SHP77 (cell line): ENCODE measurements at regions not wholly inside any gene's neighbourhood (a gene's known extent, or its start where the extent isn't known, plus 50 kb on each side); places are given as distances from the start of the nearest gene placed in this dataset.
"Not testable (repeated sequence)": the region's sequence is repeated elsewhere in the genome, so short reads cannot be mapped to it uniquely, and the experiment has no call there.

Experiments
- DNase-seq, 2 experiments: peaks; one replicate each; lab custom pipeline; 2025; lab: John Stamatoyannopoulos, UW

- no peak for DNase-seq
These were observed 631.1 kb upstream of the FAT1 start for GRCh38 chr4:187354740-187355139.

- peak; percentile 19 to 31 for DNase-seq
These were observed 633.5 kb upstream of the FAT1 start for GRCh38 chr4:187357045-187357643.

DNA sequence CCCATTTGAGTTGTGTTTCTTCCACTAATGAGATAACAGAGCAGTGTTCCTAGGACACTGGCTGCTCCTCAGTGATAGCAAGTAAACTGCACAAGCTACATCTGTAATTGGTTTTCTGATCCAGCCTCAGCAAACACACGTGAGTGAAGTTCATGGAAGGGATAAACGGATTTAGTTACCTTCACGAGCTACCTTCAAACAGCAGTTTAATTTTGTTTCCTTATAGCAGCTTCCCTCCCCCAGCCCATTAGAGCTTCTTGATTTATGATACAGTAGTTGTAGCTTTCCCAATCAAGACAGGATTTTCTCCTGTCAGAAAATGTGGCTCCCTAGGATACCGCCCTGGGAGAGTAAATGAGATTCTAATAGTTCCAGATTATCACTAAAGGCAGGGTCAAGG, 634.2 kb upstream of the FAT1 start:
- peak; percentile 13 to 25 for DNase-seq

DNA sequence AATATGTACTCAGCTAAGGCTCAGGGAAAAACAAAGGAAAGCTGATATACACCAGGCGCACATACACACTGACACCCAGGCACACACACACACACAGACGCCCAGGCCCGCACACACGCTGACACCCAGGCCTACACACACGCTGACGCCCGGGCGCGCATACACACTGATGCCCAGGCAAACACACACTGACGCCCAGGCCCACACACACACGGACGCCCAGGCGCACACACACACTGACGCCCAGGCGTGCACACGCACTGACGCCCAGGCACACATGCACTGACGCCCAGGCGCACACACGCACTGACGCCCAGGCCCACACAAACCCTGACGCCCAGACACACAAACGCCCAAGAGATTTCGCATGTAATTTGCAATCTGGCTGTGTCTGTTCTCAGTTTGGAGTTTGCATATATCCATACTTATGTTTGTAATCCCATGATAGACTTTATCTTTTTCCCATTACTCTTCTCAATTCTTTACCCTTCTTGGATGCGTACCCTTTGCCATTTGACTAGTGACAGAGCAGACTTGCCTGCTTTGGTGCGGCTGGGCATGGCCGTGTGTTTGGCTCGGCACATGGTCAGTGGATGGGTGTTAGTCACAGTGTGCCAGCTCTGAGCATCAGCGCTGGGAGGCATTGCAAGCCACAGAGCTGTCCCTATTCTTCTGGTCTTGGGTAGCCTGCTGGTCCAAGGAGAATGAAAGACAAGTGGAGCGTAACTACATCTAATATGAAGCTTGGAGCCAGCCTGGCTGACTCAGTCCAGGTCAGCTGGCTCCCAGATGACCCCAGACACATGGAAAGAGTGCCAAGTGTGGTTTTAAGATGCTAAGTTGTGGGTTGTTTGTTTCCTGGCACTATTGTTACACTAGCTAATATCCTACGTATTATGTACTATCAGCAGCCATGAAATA, 632.4 kb upstream of the ZFP42 start:
- DNase-seq, result no peak

- no peak for DNase-seq
These were observed 631.2 kb upstream of the ZFP42 start for GRCh38 chr4:187364401-187364800.

GRCh38 chr4:187364851-187365250, 630.7 kb upstream of the ZFP42 start:
- no peak for DNase-seq

DNA sequence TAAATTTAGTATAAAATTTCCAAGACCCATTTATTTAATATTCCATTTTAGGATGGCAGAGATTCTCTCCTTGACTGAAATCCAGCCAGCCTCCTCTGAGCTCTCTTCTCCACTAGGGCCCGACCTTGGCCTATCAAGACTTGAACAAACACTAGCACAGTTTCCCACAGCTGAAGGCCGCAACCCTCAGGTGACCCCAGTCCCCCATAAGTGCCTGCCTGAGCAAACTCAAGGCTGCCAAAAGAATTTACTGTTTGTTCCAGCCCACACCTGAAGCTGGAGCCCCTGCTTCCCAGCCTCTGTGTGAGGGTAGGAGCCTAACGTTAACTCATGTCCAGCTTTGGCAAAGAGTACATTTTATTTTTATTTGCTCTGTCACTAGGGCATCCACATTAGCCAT, 629.0 kb upstream of the ZFP42 start:
- no peak for DNase-seq

GRCh38 chr4:187370918-187371317, 624.7 kb upstream of the ZFP42 start:
- no peak for DNase-seq

- DNase-seq, result no peak
These were observed 617.1 kb upstream of the ZFP42 start for GRCh38 chr4:187378441-187378840.

DNA sequence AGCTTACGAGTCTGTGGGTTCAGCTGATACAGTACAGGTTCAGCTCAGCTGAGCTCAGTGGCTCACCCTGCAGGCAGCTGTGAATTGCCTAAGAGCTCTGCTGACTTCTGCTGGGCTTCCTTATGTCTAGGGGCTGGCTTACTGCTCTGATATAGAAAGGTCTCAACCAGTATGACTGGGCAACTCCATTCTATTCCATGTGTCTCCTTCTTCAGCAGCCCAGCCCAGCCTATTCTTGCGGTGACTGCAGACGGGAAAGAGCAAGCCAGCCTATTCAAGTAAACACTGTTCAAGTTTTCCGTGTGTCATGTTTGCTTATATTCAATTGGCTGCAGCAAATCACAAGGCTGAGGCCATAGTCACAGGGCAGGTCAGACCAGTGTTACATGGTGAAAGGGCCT, 615.4 kb upstream of the ZFP42 start:
- peak; percentile 14 to 49 for DNase-seq

- DNase-seq, result no peak
These were observed 612.4 kb upstream of the ZFP42 start for GRCh38 chr4:187383181-187383580.

DNA sequence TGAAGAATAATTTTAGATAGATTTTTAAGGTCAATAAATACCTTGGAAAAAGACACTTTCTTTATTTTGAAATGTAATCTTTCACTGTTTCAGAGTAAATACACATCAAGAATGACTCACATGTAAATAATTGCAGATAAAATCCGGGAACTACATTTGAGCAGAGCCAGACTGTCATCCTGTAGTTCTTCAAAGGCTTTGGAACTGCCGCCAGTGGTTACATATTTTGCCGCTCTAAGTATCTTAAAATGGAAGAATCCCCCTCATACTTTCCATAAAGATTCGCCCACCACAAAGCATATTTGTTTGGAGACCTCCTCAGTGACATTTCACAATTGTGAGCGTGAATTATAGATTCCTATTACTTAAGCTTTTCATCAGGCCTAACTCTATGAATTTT, 607.8 kb upstream of the ZFP42 start:
- no peak for DNase-seq

GRCh38 chr4:187389420-187389819, 606.2 kb upstream of the ZFP42 start:
- no peak for DNase-seq

DNA sequence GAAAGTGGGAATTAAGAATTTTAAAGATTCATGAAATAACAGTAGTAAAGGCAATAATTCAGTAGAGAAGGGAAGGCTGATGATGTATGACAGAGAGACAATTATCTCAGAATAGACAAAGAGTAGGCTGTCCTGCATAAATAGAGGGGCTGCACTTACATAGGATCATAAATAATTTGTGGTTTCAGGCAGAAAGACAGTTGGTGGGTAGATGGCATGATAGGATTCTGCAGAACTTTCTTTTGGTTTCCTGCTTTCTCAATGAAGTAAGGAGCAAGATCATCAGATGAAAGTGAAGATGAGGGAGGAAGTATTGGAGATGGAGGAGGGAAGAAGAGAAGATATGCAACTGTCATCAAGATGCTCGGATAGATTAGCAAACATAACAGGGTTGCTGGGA, 604.9 kb upstream of the ZFP42 start:
- no peak for DNase-seq

GRCh38 chr4:187393531-187394344, 601.8 kb upstream of the ZFP42 start:
- DNase-seq, result no peak

- DNase-seq, result no peak
These were observed 599.5 kb upstream of the ZFP42 start for GRCh38 chr4:187396106-187396505.

DNA sequence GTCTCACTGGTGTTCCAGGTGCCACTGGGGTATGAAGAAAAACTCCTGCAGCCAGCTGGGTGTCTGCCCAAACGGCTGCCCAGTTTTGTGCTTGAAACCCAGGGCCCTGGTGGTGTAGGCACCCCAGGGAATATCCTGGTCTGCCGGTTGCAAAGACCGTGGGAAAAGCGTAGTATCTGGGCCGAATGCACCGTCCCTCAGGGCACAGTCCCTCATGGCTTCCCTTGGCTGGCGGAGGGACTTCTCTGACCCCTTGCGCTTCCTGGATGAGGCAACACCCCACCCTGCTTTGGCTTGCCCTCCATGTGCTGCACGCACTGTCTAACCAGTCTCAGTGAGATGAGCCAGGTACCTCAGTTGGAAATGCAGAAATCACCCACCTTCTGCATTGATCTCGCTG, 587.1 kb upstream of the ZFP42 start:
- not testable (repeated sequence) for DNase-seq

DNA sequence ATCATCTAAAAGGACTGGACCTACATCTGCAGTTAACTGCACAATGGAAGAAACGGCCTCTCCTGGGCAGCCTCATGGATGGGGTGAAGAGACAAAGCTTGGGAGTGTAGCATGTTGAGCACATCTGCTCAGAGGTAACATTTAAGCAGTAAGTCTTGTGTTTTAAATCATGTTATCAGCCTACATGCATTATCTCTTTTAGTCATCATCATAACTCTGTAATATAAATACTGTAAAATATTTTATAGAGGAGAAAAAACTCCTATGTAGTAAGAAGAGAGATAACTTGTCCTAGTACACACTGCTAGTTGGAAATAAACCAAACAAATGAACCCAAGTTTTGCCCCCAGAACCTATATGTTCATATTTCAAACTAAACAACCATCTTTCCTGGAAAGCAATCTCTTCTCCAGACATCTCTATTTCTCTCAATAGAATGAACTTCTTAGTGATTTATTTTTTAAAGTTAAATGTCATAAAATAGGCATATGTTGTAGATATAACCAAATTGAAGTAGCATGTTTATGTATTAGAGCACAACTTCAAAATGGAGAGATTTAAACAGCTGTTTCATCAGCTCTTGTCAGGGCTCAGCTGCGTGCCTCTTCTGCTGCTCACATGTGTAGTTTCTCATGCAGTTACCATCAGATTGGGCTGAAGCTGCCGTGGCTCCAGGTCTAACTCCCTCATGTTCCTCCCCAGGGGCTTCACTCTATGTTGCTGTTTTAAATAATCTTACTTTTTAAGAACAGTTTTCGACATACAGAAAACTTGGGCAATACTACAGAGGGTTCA, 581.8 kb upstream of the ZFP42 start:
- no peak for DNase-seq

DNA sequence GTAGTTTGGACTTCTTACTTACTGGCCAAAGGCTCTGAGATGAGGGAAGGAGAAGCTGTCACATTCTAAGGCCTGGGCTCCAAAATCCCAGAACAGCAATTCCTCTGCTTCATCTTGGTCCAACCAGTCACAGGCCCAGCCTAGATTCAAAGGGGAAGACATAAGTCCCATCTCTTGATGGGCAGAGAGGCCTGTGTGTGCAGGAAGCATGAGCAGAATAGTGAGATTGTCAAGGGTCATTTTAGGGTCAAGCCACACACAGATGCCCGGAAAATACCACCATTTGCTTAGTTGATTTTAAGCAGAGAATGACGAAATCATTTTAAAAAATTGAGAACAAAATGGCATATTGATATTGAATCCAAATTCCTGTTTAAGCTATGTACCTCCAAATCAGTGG, 580.9 kb upstream of the ZFP42 start:
- DNase-seq, result no peak

DNA sequence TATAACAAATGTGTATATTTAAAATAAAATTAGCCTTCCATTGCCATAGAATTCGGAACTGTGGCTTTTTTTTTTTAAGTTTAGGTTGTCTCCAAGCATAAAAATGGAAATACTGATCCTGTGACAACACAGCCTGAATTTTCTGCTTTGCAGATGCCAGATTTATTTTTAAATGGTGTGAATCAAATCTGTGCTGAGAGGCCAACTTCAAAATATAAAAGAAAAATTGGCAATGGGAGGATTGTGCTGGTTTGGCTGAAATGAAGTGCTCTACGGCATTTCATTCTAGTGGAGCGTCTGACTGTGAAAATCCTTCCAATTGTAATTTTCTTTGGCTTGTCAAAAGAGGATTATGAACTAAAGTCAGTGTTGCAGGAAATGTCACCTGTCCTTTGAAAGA, 580.3 kb upstream of the ZFP42 start:
- DNase-seq, result no peak

- no peak for DNase-seq
These were observed 579.4 kb upstream of the ZFP42 start for GRCh38 chr4:187416216-187416615.

- DNase-seq, result no peak
These were observed 577.9 kb upstream of the ZFP42 start for GRCh38 chr4:187417721-187418120.
